Testis (tissue), 2 donors: ENCODE measurements at regions not wholly inside any gene's neighbourhood (a gene's known extent, or its start where the extent isn't known, plus 50 kb on each side); places are given as distances from the start of the nearest gene placed in this dataset.

ENCODE experiments used
- POLR2A ChIP-seq: fragments of 450-650 bp; IDR thresholded peaks from one replicate; pipeline ENCODE4 v1.6.1; 2017; ENCODE audit warnings: antibody characterized with exemption, mild to moderate bottlenecking, moderate library complexity
- TF ChIP-seq, protein P1 (sequence below), 3 experiments: fragments of 450-650 bp in 2 of 3; fragments of 200-600 bp in 1 of 3; sonication (generic) in 1 of 3; IDR thresholded peaks; one replicate each; pipeline ENCODE4 v1.5.1; 2016 to 2019; ENCODE audit warnings: antibody characterized with exemption in 3 of 3, mild to moderate bottlenecking in 2 of 3, moderate library complexity in 1 of 3

DNA sequence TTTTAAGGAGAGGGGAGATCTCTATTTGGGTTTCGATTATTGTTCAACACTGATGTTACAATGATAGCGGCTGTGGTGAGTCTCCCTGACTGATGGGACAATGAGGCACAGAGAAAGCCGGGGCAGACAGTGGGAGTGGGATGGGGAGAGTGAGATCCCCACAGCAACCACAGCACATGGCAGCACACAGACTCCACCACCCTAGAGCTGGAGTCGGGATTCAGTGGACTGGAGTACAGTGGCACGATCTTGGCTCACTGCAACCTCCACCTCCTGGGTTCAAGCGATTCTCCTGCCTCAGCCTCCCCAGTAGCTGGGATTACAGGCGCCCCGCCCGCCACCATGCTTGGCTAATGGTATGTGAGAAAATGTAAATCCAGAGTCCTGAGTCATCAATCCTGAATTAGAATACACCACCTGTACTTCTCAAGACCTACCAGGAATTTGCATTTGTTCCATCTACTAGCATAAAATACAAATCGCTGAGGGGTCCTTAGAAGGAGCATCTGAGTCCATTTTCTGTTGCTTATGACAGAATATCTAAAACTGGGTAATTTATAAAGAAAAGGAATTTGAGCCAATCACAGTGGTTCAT is 125.8 kb downstream of the TOMM20 start:
- TF ChIP-seq, protein P1, sequence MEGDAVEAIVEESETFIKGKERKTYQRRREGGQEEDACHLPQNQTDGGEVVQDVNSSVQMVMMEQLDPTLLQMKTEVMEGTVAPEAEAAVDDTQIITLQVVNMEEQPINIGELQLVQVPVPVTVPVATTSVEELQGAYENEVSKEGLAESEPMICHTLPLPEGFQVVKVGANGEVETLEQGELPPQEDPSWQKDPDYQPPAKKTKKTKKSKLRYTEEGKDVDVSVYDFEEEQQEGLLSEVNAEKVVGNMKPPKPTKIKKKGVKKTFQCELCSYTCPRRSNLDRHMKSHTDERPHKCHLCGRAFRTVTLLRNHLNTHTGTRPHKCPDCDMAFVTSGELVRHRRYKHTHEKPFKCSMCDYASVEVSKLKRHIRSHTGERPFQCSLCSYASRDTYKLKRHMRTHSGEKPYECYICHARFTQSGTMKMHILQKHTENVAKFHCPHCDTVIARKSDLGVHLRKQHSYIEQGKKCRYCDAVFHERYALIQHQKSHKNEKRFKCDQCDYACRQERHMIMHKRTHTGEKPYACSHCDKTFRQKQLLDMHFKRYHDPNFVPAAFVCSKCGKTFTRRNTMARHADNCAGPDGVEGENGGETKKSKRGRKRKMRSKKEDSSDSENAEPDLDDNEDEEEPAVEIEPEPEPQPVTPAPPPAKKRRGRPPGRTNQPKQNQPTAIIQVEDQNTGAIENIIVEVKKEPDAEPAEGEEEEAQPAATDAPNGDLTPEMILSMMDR (IDR thresholded peaks at IDR 0.05) = no peak
- no peak for TF ChIP-seq POLR2A
